GF-D8 (cell line): ENCODE measurements at regions not wholly inside any gene's neighbourhood (a gene's known extent, or its start where the extent isn't known, plus 50 kb on each side); places are given as distances from the start of the nearest gene placed in this dataset.
"Not testable (repeated sequence)": the region's sequence is repeated elsewhere in the genome, so short reads cannot be mapped to it uniquely, and the experiment has no call there.

ENCODE experiments used
- DNase-seq: peaks from one replicate; lab custom pipeline; 2025; lab: John Stamatoyannopoulos, UW

- DNase-seq = no peak
Measured at GRCh38 chr14:101634850-101635748, 73.8 kb downstream of the DIO3 start.

DNA sequence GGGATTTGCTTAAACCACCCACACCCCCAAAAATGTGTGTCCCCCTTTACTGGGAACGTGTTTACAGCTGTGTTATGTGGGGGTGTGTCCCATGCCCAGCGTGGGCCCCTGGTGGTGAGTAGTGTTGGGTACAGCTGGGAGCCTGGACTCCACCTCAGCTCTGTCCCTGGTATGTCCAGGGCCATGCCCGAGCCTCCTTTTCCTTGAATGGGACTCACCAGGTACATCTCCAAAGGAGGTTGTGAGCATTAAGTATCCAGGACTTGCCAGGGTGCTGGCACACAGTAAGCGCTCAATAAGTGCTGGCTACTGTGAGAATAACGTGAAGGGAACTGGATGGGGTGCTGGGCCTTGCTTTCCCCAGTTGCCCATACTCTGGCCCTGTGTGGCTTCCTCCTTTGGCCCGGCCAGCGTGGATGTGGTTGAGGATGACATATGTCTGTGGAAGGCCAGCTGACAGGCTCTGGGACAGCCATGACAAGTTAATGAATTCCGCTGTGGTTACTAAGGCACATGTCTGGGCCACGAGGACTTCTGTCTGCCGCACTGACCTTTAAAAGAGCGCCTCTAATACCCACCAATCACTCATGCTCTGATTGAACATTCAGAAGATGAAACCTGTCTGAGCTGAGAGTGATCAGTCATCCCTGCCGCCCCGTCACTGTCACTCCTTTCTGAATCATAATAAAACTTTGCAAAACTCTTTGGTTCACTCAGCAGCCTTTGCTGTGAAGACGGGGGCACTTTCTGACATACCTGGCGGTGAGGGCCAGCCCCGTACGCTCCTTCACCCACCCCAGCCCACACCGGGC is 74.7 kb downstream of the DIO3 start:
- DNase-seq = no peak

- DNase-seq = no peak
Measured at GRCh38 chr14:101639241-101639833, 78.0 kb downstream of the DIO3 start.

DNA sequence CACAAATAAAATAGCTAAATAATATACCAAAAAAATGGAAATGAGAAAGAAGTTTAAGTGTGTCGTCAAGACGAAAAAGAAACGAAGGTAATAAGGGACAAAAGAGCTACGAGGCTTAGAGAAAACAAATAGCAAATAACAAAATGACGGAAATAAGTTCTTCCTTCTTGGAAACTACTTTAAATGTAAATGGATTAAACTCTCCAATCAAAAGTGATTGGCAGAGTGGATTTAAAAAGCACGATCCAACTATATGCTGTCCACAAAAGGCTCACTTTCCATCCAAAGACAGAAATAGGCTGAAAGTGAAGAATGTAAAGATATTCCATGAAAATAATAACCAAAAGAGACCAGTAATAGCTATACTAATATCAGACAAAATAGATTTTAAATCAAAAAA is 82.4 kb downstream of the DIO3 start:
- DNase-seq = no peak

GRCh38 chr14:101654051-101654450 is 92.8 kb downstream of the DIO3 start:
- no peak for DNase-seq

DNA sequence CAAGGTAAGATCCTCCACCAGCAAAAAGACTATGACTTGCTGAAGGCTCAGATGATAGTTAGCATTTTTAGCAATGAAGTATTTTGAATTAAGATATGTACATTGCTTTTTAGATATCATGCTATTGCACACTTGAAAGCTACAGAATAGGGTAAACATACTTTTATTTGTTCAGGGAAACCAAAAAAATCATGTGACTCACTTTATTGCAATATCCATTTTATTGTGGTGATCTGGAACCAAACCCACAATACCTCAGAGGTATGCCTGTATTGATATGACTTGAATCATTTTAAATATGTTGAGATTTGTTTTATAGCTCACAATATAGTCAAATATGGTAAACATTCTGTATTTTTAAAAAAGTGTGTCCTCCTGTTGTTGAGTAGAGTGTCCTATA is 96.1 kb downstream of the DIO3 start:
- DNase-seq = no peak

- peak; percentile 7 for DNase-seq
Measured at GRCh38 chr14:101665478-101666078, 95.9 kb upstream of the PPP2R5C start.

- no peak for DNase-seq
Measured at GRCh38 chr14:101666264-101666663, 95.2 kb upstream of the PPP2R5C start.

- DNase-seq = no peak
Measured at GRCh38 chr14:101669629-101670028, 91.9 kb upstream of the PPP2R5C start.

DNA sequence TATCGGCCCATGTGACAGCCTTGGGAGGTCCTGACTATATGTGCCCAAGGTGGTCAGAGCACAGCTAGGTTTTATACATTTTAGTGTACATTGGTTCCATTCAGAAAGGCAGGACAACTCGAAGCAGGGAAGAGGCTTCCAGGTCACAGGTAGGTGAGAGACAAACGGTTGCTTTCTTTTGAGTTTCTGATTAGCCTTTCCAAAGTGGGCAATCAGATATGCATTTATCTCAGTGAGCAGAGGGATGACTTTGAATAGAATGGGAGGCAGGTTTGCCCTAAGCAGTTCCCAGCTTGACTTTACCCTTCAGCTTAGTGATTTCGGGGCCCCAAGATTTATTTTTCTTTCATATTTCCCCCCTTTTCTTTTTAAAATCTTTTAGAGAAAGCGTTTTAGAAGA is 87.6 kb upstream of the PPP2R5C start:
- no peak for DNase-seq

GRCh38 chr14:101675835-101676234 is 85.7 kb upstream of the PPP2R5C start:
- not testable (repeated sequence) for DNase-seq

GRCh38 chr14:101677912-101678327 is 83.6 kb upstream of the PPP2R5C start:
- DNase-seq = not testable (repeated sequence)

GRCh38 chr14:101681795-101682194 is 79.7 kb upstream of the PPP2R5C start:
- no peak for DNase-seq

DNA sequence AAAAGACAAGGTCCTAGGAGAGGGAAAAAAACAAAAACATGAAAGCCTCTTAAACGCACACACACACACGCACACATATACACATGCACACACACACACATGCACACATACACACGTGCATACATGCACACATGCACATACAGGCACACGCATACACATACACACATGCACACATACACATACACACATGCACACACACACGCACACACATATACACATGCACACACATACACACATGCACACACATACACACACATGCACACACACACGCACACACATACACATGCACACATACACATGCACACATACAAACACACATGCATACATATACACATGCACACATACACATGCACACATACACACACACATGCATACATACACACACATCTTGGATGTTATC is 78.1 kb upstream of the PPP2R5C start:
- DNase-seq = no peak

GRCh38 chr14:101687756-101688546 is 73.6 kb upstream of the PPP2R5C start:
- no peak for DNase-seq

DNA sequence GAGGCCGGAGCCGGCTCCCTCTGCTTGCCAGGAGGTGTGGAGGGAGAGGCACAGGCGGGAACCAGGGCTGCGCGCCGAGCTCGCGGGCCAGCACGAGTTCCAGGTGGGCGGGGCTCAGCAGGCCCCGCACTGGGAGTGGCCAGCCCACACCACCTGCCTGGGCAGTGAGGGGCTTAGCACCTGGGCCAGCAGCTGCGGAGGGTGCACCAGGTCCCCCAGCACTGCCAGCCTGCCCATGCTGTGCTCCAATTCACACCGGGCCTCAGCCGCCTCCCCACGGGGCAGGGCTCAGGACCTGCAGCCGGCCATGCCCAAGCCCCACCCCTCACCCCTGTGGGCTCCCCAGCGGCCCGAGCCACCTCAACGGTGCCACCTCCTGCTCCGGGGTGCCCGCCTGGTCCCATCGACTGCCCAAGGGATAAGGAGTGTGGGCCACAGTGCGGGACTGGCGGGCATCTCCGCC is 72.4 kb upstream of the PPP2R5C start:
- DNase-seq = no peak

GRCh38 chr14:101689966-101690365 is 71.5 kb upstream of the PPP2R5C start:
- DNase-seq = not testable (repeated sequence)

GRCh38 chr14:101695659-101696058 is 65.8 kb upstream of the PPP2R5C start:
- DNase-seq = no peak

- DNase-seq = no peak
Measured at GRCh38 chr14:101704140-101704539, 57.4 kb upstream of the PPP2R5C start.

- peak; percentile 4 for DNase-seq
Measured at GRCh38 chr14:101705733-101706508, 55.6 kb upstream of the PPP2R5C start.
